ENCODE measurements at regions not wholly inside any gene's neighbourhood (a gene's known extent, or its start where the extent isn't known, plus 50 kb on each side); places are given as distances from the start of the nearest gene placed in this dataset.
"Not testable (repeated sequence)": the region's sequence is repeated elsewhere in the genome, so short reads cannot be mapped to it uniquely, and the experiment has no call there.

GRCh38 chr5:135735831-135736230 lies 98.6 kb upstream of the SLC25A48 start:
- H3K27me3 ChIP-seq (ENCODE audit: control insufficient read depth, insufficient read depth, low read length): no peaks in the 10 kb centered on the region
- DNase-seq (ENCODE audit: low read depth): no peak
- CTCF ChIA-PET: interaction anchor here (1.3 kb wide), 1 partner anchor 182 kb away, joined by 3 read pairs; no protein-coding TSS in a partner anchor
- no peaks in the 10 kb centered on the region for H3K36me3 ChIP-seq (ENCODE audit: control insufficient read depth, insufficient read depth, low read length)
- POLR2A ChIA-PET: no interaction called here
- no peak overlapping the region for H3K4me3 ChIP-seq (ENCODE audit: low read depth, low read length)
- TF ChIP-seq CTCF (IDR thresholded peaks at IDR 0.05; ENCODE audit: insufficient read depth, low read depth, low read length): no peak

GRCh38 chr5:135734956-135735355 lies 99.5 kb upstream of the SLC25A48 start:
- H3K4me3 ChIP-seq (ENCODE audit: low read depth, low read length); H3K36me3 ChIP-seq (ENCODE audit: control insufficient read depth, insufficient read depth, low read length); DNase-seq (ENCODE audit: low read depth); POLR2A ChIA-PET; H3K27me3 ChIP-seq (ENCODE audit: control insufficient read depth, insufficient read depth, low read length): not testable (repeated sequence)
- CTCF ChIA-PET: interaction anchor here (1.3 kb wide), 1 partner anchor 181 kb away, joined by 3 read pairs; no protein-coding TSS in a partner anchor

- H3K36me3 ChIP-seq (ENCODE audit: control insufficient read depth, insufficient read depth, low read length); POLR2A ChIA-PET; DNase-seq (ENCODE audit: low read depth); H3K27me3 ChIP-seq (ENCODE audit: control insufficient read depth, insufficient read depth, low read length); H3K4me3 ChIP-seq (ENCODE audit: low read depth, low read length): not testable (repeated sequence)
- CTCF ChIA-PET: interaction anchor here (1.1 kb wide), 1 partner anchor 17 kb away, joined by 3 read pairs; no protein-coding TSS in a partner anchor
These were observed 103.4 kb upstream of the SLC25A48 start for GRCh38 chr5:135731034-135731433.

- H3K4me3 ChIP-seq (ENCODE audit: low read depth, low read length); H3K27me3 ChIP-seq (ENCODE audit: control insufficient read depth, insufficient read depth, low read length); POLR2A ChIA-PET; H3K36me3 ChIP-seq (ENCODE audit: control insufficient read depth, insufficient read depth, low read length); DNase-seq (ENCODE audit: low read depth): not testable (repeated sequence)
- CTCF ChIA-PET: interaction anchor here (1.0 to 2.3 kb wide), 4 partner anchors 15 to 171 kb away, joined by 3 to 24 read pairs (median 3); no protein-coding TSS in a partner anchor
These were observed 104.3 kb upstream of the SLC25A48 start for GRCh38 chr5:135730161-135730560.

GRCh38 chr5:135729321-135729786 lies 105.1 kb upstream of the SLC25A48 start:
- ChIA-PET POLR2A (interaction anchor here (0.6 kb wide), 1 partner anchor 137 kb away, joined by 3 read pairs; no protein-coding TSS in a partner anchor), CTCF (interaction anchor here (0.7 to 2.3 kb wide), 8 partner anchors 14 to 264 kb away, joined by 3 to 24 read pairs (median 3); no protein-coding TSS in a partner anchor)
- peak; percentile 12; the same call in 1 of the 2 replicates for TF ChIP-seq CTCF (IDR thresholded peaks at IDR 0.05; ENCODE audit: insufficient read depth, low read depth, low read length)
- Histone ChIP-seq H3K36me3 (ENCODE audit: control insufficient read depth, insufficient read depth, low read length) (no peaks in the 10 kb centered on the region), H3K4me3 (ENCODE audit: low read depth, low read length) (no peak overlapping the region), H3K27me3 (ENCODE audit: control insufficient read depth, insufficient read depth, low read length) (no peaks in the 10 kb centered on the region)
- no peak for DNase-seq (ENCODE audit: low read depth)

- no peak for TF ChIP-seq CTCF (IDR thresholded peaks at IDR 0.05; ENCODE audit: insufficient read depth, low read depth, low read length)
- ChIA-PET CTCF (interaction anchor here (1.0 to 1.9 kb wide), 2 partner anchors 158 to 164 kb away, joined by 4 read pairs; no protein-coding TSS in a partner anchor), POLR2A (no interaction called here)
- H3K36me3 ChIP-seq (ENCODE audit: control insufficient read depth, insufficient read depth, low read length): no peaks in the 10 kb centered on the region
- no peak overlapping the region for H3K4me3 ChIP-seq (ENCODE audit: low read depth, low read length)
- DNase-seq (ENCODE audit: low read depth): no peak
- H3K27me3 ChIP-seq (ENCODE audit: control insufficient read depth, insufficient read depth, low read length): no peaks in the 10 kb centered on the region
These were observed 109.8 kb upstream of the SLC25A48 start for GRCh38 chr5:135724617-135725016.

GRCh38 chr5:135723491-135723890 lies 111.0 kb upstream of the SLC25A48 start:
- no peak for DNase-seq (ENCODE audit: low read depth)
- H3K4me3 ChIP-seq (ENCODE audit: low read depth, low read length): no peak overlapping the region
- ChIA-PET CTCF (interaction anchor here (1.4 kb wide), 1 partner anchor 157 kb away, joined by 4 read pairs; no protein-coding TSS in a partner anchor), POLR2A (no interaction called here)
- no peaks in the 10 kb centered on the region for H3K36me3 ChIP-seq (ENCODE audit: control insufficient read depth, insufficient read depth, low read length)
- no peak for TF ChIP-seq CTCF (IDR thresholded peaks at IDR 0.05; ENCODE audit: insufficient read depth, low read depth, low read length)
- no peaks in the 10 kb centered on the region for H3K27me3 ChIP-seq (ENCODE audit: control insufficient read depth, insufficient read depth, low read length)
